ENCODE measurements at regions not wholly inside any gene's neighbourhood (a gene's known extent, or its start where the extent isn't known, plus 50 kb on each side); places are given as distances from the start of the nearest gene placed in this dataset.

DNA sequence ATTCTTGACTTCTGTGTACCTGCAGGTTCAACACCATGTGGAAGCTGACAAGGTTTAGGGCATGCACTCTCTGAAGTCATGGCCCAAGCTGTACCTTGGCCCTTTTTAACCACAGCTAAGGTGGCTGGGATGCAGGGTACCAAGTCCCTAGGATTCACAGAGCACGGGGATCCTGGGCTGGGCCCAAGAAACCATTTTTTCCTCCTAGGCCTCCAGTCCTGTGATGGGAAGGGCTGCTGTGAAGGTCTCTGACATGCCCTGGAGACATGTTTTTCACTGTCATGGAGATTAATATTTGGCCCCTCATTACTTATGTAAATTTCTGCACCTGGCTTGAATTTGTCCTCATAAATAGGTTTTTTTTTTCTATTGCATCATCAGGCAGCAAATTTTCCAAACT, 937.5 kb upstream of the ROBO1 start:
- TF ChIP-seq, protein P1, sequence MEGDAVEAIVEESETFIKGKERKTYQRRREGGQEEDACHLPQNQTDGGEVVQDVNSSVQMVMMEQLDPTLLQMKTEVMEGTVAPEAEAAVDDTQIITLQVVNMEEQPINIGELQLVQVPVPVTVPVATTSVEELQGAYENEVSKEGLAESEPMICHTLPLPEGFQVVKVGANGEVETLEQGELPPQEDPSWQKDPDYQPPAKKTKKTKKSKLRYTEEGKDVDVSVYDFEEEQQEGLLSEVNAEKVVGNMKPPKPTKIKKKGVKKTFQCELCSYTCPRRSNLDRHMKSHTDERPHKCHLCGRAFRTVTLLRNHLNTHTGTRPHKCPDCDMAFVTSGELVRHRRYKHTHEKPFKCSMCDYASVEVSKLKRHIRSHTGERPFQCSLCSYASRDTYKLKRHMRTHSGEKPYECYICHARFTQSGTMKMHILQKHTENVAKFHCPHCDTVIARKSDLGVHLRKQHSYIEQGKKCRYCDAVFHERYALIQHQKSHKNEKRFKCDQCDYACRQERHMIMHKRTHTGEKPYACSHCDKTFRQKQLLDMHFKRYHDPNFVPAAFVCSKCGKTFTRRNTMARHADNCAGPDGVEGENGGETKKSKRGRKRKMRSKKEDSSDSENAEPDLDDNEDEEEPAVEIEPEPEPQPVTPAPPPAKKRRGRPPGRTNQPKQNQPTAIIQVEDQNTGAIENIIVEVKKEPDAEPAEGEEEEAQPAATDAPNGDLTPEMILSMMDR (IDR thresholded peaks at IDR 0.05) = no peak
- TF ChIP-seq POLR2AphosphoS5 (IDR thresholded peaks at IDR 0.05) = no peak

Data from esophagus muscularis mucosa (tissue), 3 donors.